Ectodermal cell (in vitro differentiated cells): ENCODE measurements at regions not wholly inside any gene's neighbourhood (a gene's known extent, or its start where the extent isn't known, plus 50 kb on each side); places are given as distances from the start of the nearest gene placed in this dataset.

Experiments
- H3K27ac ChIP-seq: 2 replicates; pipeline ENCODE4 v1.7.0; 2013; ENCODE audit warnings: mild to moderate bottlenecking, low read depth, low read length; ENCODE audit not compliant: insufficient read depth, poor library complexity, severe bottlenecking
- H3K27me3 ChIP-seq: 2 replicates; pipeline ENCODE4 v1.7.0; 2013; ENCODE audit warnings: mild to moderate bottlenecking, low read length; ENCODE audit not compliant: insufficient read depth, control insufficient read depth, poor library complexity, severe bottlenecking
- H3K36me3 ChIP-seq: one replicate; pipeline ENCODE4 v1.7.0; 2013; ENCODE audit warnings: low read length; ENCODE audit not compliant: control insufficient read depth, insufficient read depth
- H3K4me1 ChIP-seq: one replicate; pipeline ENCODE4 v1.7.0; 2013; ENCODE audit warnings: low read length; ENCODE audit not compliant: control insufficient read depth, insufficient read depth
- H3K4me3 ChIP-seq: 2 replicates; pipeline ENCODE4 v1.7.0; 2013; ENCODE audit warnings: low read depth, low read length, control low read depth; ENCODE audit not compliant: insufficient read depth
- H3K9me3 ChIP-seq: 2 replicates; pipeline ENCODE4 v1.7.0; 2013; ENCODE audit warnings: mild to moderate bottlenecking, low read length, moderate library complexity; ENCODE audit not compliant: control insufficient read depth
- WGBS, 2 experiments: methylation state at CpG; one replicate each; pipeline ENCODE4 v1.1.7; 2013; ENCODE audit warnings: missing lambda C conversion rate in 2 of 2; 5-methylcytosine and 5-hydroxymethylcytosine counted together

GRCh38 chr12:30117483-30117882 lies 333.7 kb upstream of the TMTC1 start:
- no peaks in the 10 kb centered on the region for H3K4me1 ChIP-seq
- no peak overlapping the region for H3K4me3 ChIP-seq
- no peak overlapping the region for H3K27ac ChIP-seq
- WGBS, 2 experiments: 83% methylated on average over 1 of the region's 2 CpGs; no CpG with 5 or more reads in 1 of the 2 experiments
- no peaks in the 10 kb centered on the region for H3K9me3 ChIP-seq
- H3K36me3 ChIP-seq: no peaks in the 10 kb centered on the region
- H3K27me3 ChIP-seq: no peaks in the 10 kb centered on the region

DNA sequence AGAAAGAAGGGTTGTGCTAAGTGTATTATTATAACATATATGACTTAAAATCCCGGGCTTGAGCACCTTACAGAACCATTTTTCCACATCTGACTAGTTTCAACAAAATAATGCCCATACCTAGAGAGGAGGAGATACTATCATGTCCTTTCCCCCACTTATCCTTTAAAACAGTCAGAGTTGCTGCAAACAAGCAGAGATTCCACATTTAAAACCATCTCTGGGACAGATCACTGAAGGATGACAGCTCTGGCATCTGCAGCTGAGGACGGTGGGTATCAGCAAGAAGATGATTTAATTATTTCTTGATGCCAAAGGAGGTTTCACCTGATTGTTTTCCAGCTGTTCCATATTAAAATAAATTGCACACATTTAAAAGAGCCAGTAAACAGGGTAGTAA lies 328.0 kb upstream of the TMTC1 start:
- 88 to 100% methylated on average over 1 to 2 of the region's 2 CpGs for WGBS, 2 experiments
- no peaks in the 10 kb centered on the region for H3K4me1 ChIP-seq
- no peaks in the 10 kb centered on the region for H3K27me3 ChIP-seq
- H3K9me3 ChIP-seq: no peaks in the 10 kb centered on the region
- no peak overlapping the region for H3K27ac ChIP-seq
- H3K4me3 ChIP-seq: no peak overlapping the region
- H3K36me3 ChIP-seq: no peaks in the 10 kb centered on the region

DNA sequence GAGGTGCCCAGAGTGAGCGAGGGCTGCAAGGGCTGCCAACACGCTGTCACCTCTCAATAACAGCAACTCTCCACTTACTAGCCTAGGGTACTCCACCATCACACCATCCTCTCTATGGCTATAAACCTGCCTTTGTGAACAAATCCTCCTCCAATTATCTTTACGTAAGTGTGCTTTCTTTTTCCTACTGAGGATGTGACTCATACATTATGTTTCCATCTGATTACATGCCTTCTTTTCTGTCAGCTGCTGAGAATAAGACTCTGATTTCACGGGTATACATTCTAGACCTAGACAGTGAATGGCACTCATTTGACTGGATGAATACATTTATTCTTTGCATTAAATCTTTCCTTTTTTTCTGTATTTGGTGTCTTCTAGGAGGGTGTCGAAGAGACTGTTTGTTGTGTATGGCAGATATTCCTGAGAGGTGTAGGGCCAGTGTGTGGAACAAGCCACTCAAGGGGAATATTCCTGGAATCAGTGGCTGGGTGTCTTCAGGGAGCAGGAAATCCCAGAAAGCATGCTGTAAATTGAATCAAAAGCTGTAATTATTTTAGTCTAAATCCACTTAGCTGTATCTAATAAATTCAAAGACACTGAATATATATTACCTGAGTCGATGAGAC lies 327.3 kb upstream of the TMTC1 start:
- 96% methylated on average over 6 of the region's 6 CpGs for WGBS, 2 experiments

DNA sequence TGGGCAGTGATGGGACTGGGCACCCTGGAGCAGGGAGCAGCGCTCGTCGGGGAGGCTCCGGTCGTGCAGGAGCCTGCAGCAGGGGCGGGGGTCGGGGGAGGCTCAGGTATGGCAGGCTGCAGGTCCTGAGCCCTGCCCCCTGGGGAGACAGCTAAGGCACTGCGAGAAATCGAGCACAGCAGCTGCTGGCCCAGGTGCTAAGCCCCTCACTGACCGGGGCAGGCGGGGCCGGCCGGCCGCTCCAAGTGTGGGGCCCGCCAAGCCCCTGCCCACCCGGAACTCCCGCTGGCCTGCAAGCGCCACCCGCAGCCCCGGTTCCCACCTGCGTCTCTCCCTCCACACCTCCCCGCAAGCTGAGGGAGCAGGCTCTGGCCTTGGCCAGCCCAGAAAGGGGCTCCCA lies 326.8 kb upstream of the TMTC1 start:
- H3K4me3 ChIP-seq: no peak overlapping the region
- H3K27me3 ChIP-seq: no peaks in the 10 kb centered on the region
- WGBS, 2 experiments: 90 to 92% methylated on average over 22 of the region's 22 CpGs
- H3K4me1 ChIP-seq: no peaks in the 10 kb centered on the region
- no peaks in the 10 kb centered on the region for H3K9me3 ChIP-seq
- no peak overlapping the region for H3K27ac ChIP-seq
- H3K36me3 ChIP-seq: no peaks in the 10 kb centered on the region

More for the DNA sequence above, 327.3 kb upstream of the TMTC1 start:
- Histone ChIP-seq H3K4me1 (no peaks in the 10 kb centered on the region), H3K9me3 (no peaks in the 10 kb centered on the region), H3K36me3 (no peaks in the 10 kb centered on the region), H3K4me3 (no peak overlapping the region), H3K27me3 (no peaks in the 10 kb centered on the region), H3K27ac (no peak overlapping the region)

DNA sequence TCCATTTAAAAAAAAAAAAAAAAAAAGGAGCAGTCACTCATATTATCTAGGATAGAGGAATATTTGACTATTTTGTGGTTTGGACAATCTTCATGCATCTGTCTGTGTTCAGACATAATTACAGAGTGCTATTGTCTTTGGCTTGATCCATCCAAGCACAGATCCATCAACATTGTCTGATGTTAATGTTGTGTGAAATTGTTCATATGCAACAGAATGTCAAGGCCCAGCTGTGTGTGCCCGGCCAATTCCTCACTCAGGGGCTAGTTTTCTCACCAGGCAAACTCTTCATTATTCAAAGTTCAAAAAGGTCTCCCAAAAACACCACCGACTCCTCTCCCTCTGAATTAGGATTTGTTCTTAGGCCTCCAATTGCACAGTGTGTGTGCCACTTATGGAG lies 324.9 kb upstream of the TMTC1 start:
- 82 to 95% methylated on average over 2 of the region's 2 CpGs for WGBS, 2 experiments

GRCh38 chr12:30106204-30106965 lies 322.6 kb upstream of the TMTC1 start:
- Histone ChIP-seq H3K9me3 (no peaks in the 10 kb centered on the region), H3K36me3 (no peaks in the 10 kb centered on the region), H3K4me1 (no peaks in the 10 kb centered on the region), H3K27ac (no peak overlapping the region), H3K4me3 (no peak overlapping the region), H3K27me3 (no peaks in the 10 kb centered on the region)
- 92 to 93% methylated on average over 9 of the region's 9 CpGs for WGBS, 2 experiments

More for the DNA sequence above, 324.9 kb upstream of the TMTC1 start:
- H3K36me3 ChIP-seq: no peaks in the 10 kb centered on the region
- H3K4me3 ChIP-seq: no peak overlapping the region
- H3K9me3 ChIP-seq: no peaks in the 10 kb centered on the region
- H3K4me1 ChIP-seq: no peaks in the 10 kb centered on the region
- H3K27me3 ChIP-seq: no peaks in the 10 kb centered on the region
- no peak overlapping the region for H3K27ac ChIP-seq

DNA sequence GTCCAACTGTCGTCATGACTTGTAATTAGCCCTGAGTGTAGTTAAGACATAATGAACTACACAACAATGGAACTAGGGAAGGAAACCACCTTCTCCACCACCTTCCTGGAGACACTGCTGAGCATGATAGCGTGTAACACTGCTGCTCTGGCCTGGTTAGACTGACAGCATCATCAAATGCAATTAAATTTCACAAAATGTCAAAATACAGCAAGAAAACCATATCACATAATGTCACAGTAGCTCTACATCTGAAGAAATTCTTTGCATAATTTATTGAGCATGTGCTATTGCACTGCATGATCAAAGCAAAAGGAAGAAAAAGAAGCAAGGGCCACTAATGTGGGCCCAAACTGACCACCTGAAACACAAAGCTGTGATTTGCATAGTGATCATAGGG lies 321.8 kb upstream of the TMTC1 start:
- Histone ChIP-seq H3K4me3 (no peak overlapping the region), H3K27ac (no peak overlapping the region), H3K9me3 (no peaks in the 10 kb centered on the region), H3K27me3 (no peaks in the 10 kb centered on the region), H3K36me3 (no peaks in the 10 kb centered on the region), H3K4me1 (no peaks in the 10 kb centered on the region)
- 85 to 91% methylated on average over 1 to 2 of the region's 2 CpGs for WGBS, 2 experiments

DNA sequence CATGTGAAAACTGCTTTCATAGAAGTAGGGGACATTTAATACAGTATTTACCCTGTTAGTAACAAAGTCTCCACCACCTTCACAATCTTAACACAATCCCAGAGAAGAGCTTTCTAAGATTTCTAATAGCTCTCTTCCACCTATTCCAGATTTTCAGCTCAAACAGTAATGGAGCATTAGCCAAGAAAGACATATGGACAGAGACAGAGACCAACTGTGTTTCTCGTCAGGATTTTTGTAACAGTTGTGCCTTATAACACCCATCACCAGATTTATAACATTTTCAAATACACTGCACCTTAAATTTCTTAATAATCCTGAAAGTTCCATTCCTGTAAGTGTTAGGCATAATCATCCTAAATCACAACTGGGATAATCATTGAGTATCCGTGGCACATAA lies 321.2 kb upstream of the TMTC1 start:
- no peaks in the 10 kb centered on the region for H3K27me3 ChIP-seq
- WGBS, 2 experiments: 87 to 96% methylated on average over 2 of the region's 2 CpGs
- H3K27ac ChIP-seq: no peak overlapping the region
- no peaks in the 10 kb centered on the region for H3K4me1 ChIP-seq
- H3K36me3 ChIP-seq: no peaks in the 10 kb centered on the region
- H3K9me3 ChIP-seq: no peaks in the 10 kb centered on the region
- no peak overlapping the region for H3K4me3 ChIP-seq

- H3K27ac ChIP-seq: no peak overlapping the region
- WGBS, 2 experiments: 86 to 100% methylated on average over 1 of the region's 1 CpG
- no peaks in the 10 kb centered on the region for H3K9me3 ChIP-seq
- no peaks in the 10 kb centered on the region for H3K36me3 ChIP-seq
- H3K27me3 ChIP-seq: no peaks in the 10 kb centered on the region
- no peak overlapping the region for H3K4me3 ChIP-seq
- H3K4me1 ChIP-seq: peaks cover 6% of the 10 kb centered on the region
Measured at GRCh38 chr12:30100741-30101140, 317.0 kb upstream of the TMTC1 start.

DNA sequence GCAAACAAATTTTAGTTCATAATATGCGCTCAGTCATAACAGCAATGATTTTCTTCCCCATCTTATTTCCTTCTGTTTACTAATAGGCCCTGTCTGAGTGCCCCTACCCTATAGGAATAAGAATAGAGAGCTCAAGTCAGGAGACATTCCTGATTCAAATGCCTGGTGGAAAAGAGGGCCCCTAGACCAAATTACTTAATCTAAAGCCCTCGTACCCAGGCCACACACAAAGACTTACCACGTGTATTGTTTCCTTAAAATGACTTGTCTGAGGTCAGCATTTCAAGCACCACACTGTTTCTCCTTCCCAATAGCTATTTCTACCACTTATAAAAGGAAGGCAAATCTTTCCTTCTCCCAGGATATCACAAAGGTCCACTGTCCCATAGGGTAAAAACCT lies 314.9 kb upstream of the TMTC1 start:
- Histone ChIP-seq H3K4me3 (no peak overlapping the region), H3K27ac (no peak overlapping the region), H3K9me3 (no peaks in the 10 kb centered on the region), H3K4me1 (peaks cover 6% of the 10 kb centered on the region), H3K27me3 (no peaks in the 10 kb centered on the region), H3K36me3 (no peaks in the 10 kb centered on the region)
- WGBS, 2 experiments: 32 to 39% methylated on average over 3 of the region's 3 CpGs
